ENCODE measurements at regions not wholly inside any gene's neighbourhood (a gene's known extent, or its start where the extent isn't known, plus 50 kb on each side); places are given as distances from the start of the nearest gene placed in this dataset.

DNA sequence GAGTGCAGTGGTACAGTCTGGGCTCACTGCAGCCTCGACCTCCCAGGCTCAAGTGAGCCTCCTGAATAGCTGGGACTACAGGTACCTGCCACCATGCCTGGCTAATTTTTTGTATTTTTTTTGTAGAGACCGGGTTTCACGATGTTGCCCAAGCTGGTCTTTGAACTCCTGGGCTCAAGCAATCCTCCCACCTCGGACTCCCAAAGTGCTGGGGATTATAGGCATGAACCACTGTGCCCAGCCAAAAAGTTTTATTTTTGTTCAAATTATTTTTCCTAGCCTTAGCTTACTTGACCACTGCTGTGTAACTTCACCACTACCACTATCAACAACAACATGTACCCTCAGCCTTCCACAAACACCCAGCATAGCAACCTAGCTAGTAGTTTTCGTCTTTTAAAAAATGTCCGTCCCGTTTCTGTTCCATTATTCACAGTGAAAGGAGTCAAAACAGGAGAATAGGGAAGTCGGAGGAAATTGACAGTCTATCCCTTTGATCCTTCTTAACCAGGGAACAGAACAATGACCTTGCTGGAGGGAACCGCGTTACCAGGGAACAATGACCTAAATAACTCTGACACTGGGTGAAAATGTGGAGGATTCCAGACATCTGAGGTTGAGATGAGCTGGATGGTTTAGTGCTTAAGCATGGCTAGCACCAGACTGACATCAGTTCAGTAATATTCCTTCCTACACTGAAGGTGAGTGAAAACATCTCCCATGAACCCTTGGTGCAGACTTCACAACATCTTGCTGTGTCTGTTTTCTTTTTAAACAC lies 69.2 kb upstream of the ARL4C start:
- no peak for TF ChIP-seq CTCF (IDR thresholded peaks at IDR 0.05)
- no peak for TF ChIP-seq POLR2A (IDR thresholded peaks at IDR 0.05)
- Histone ChIP-seq H3K36me3 (ENCODE audit: low read depth, missing control alignments) (no peaks in the 10 kb centered on the region), H3K4me3 (no peak overlapping the region), H3K9me3 (no peaks in the 10 kb centered on the region), H3K4me1 (no peaks in the 10 kb centered on the region), H3K27ac (no peak overlapping the region), H3K27me3 (no peaks in the 10 kb centered on the region)
- DNase-seq, result no peak
- 80 to 86% methylated on average over 10 of the region's 10 CpGs for WGBS, 2 donors
- intact Hi-C loops (cut with DNase I; ENCODE audit: low total_unique reads), result no loop called here

DNA sequence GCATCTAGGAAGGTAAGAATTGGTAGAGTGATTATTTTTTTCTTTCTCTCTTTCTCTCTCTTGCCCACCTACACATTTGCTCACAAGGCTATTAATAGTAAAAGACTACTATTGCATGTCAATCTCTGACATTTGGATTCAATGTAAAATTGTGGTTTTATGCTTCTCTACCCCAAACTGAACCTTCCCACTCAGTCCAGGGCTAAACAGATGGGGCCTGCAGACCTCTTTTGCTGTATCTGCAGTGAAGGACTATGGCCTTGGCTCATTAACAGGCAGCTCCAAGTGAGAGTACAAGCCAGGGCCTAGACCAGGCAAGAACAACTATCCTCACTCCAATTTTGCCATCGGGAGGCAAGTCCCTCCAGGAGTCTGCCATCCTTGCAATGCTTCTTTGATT lies 68.3 kb upstream of the ARL4C start:
- no peak for DNase-seq
- TF ChIP-seq CTCF (IDR thresholded peaks at IDR 0.05) (no peak), POLR2A (IDR thresholded peaks at IDR 0.05) (no peak)
- 61 to 83% methylated on average over 1 of the region's 1 CpG for WGBS, 2 donors
- Histone ChIP-seq H3K27me3 (no peaks in the 10 kb centered on the region), H3K27ac (no peak overlapping the region), H3K4me1 (no peaks in the 10 kb centered on the region), H3K9me3 (no peaks in the 10 kb centered on the region), H3K36me3 (ENCODE audit: low read depth, missing control alignments) (no peaks in the 10 kb centered on the region), H3K4me3 (no peak overlapping the region)
- intact Hi-C loops (cut with DNase I; ENCODE audit: low total_unique reads), result no loop called here

DNA sequence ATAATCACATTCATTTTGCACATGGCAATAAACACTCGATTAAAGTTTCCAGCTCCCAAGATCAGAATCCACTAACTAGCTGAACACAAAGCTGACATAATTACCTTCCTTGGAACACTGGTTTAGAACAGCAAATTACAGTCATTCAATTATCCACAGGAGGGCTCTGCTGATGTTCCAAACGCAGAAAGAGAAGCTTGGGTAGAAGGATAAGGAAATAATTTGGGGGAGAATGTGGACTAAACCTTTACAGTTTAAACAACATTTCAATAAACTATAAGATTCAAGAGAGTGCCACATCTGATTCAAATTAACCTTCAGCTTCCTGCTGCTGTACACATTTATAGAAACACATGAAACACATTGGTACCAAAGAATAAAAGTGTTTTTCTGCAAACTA lies 67.8 kb upstream of the ARL4C start:
- Histone ChIP-seq H3K36me3 (ENCODE audit: low read depth, missing control alignments) (no peaks in the 10 kb centered on the region), H3K4me1 (no peaks in the 10 kb centered on the region), H3K4me3 (no peak overlapping the region), H3K27ac (no peak overlapping the region), H3K27me3 (no peaks in the 10 kb centered on the region), H3K9me3 (no peaks in the 10 kb centered on the region)
- intact Hi-C loops (cut with DNase I; ENCODE audit: low total_unique reads), result no loop called here
- DNase-seq, result no peak
- no peak for TF ChIP-seq CTCF (IDR thresholded peaks at IDR 0.05)
- TF ChIP-seq POLR2A (IDR thresholded peaks at IDR 0.05), result no peak
- 41 to 44% methylated on average over 2 of the region's 2 CpGs for WGBS, 2 donors

DNA sequence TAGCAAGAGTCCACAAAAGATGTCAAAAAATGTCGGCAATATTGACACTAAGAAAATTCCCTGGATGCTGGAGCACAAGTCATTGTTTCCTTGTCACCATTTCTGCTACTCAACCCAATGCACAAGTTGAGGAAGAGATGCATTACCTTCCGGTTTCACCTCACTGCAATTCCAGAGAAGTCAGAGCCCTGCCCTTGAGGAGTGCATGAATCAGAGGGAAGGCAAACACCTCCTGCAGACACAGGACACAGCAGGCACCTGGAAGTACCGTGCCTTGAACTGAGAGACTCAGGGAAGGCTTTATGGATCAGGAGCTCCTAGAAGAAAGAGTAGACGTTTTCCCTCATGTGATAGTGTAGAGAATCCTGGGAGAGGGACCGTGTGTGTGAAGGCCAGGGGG lies 62.7 kb upstream of the ARL4C start:
- no peak for DNase-seq
- Histone ChIP-seq H3K27me3 (no peaks in the 10 kb centered on the region), H3K9me3 (no peaks in the 10 kb centered on the region), H3K4me1 (no peaks in the 10 kb centered on the region), H3K36me3 (ENCODE audit: low read depth, missing control alignments) (no peaks in the 10 kb centered on the region), H3K27ac (no peak overlapping the region), H3K4me3 (no peak overlapping the region)
- intact Hi-C loops (cut with DNase I; ENCODE audit: low total_unique reads), result no loop called here
- TF ChIP-seq CTCF (IDR thresholded peaks at IDR 0.05) (no peak), POLR2A (IDR thresholded peaks at IDR 0.05) (no peak)
- WGBS, 2 donors, result 87 to 92% methylated on average over 5 of the region's 5 CpGs

- DNase-seq, result no peak
- 84 to 87% methylated on average over 4 of the region's 4 CpGs for WGBS, 2 donors
- no peaks in the 10 kb centered on the region for H3K4me1 ChIP-seq
- intact Hi-C loops (cut with DNase I; ENCODE audit: low total_unique reads), result no loop called here
- no peaks in the 10 kb centered on the region for H3K36me3 ChIP-seq (ENCODE audit: low read depth, missing control alignments)
- H3K27me3 ChIP-seq, result no peaks in the 10 kb centered on the region
- H3K27ac ChIP-seq, result no peak overlapping the region
- no peaks in the 10 kb centered on the region for H3K9me3 ChIP-seq
- TF ChIP-seq CTCF (IDR thresholded peaks at IDR 0.05) (no peak), POLR2A (IDR thresholded peaks at IDR 0.05) (no peak)
- H3K4me3 ChIP-seq, result no peak overlapping the region
Observed at GRCh38 chr2:234558642-234559041, 61.8 kb upstream of the ARL4C start.
